ENCODE measurements at regions not wholly inside any gene's neighbourhood (a gene's known extent, or its start where the extent isn't known, plus 50 kb on each side); places are given as distances from the start of the nearest gene placed in this dataset.
"Not testable (repeated sequence)": the region's sequence is repeated elsewhere in the genome, so short reads cannot be mapped to it uniquely, and the experiment has no call there.

DNA sequence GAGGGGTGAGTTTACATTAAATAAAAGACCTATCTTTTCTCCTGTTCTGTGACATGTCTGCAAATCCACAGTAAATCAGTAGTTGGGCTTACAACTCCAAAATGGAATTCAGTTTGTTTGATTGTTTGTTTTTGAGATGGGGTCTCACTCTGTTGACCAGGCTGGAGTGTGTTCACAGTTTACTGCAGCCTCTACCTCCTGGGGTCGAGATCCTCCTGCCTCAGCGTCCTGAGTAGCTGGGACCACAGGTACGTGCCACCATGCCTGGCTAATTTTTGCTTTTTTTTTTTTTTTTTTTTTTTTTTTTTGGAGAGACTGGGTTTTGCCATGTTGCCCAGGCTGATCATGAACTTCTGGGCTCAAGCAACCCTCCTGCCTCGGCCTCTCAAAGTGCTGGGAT lies 63.5 kb upstream of the ADPGK start:
- Histone ChIP-seq H3K27me3 (ENCODE audit: control insufficient read depth, insufficient read depth, low read length) (no peaks in the 10 kb centered on the region), H3K4me3 (ENCODE audit: low read depth, low read length) (no peak overlapping the region), H3K36me3 (ENCODE audit: control insufficient read depth, insufficient read depth, low read length) (no peaks in the 10 kb centered on the region)
- TF ChIP-seq, protein P1, sequence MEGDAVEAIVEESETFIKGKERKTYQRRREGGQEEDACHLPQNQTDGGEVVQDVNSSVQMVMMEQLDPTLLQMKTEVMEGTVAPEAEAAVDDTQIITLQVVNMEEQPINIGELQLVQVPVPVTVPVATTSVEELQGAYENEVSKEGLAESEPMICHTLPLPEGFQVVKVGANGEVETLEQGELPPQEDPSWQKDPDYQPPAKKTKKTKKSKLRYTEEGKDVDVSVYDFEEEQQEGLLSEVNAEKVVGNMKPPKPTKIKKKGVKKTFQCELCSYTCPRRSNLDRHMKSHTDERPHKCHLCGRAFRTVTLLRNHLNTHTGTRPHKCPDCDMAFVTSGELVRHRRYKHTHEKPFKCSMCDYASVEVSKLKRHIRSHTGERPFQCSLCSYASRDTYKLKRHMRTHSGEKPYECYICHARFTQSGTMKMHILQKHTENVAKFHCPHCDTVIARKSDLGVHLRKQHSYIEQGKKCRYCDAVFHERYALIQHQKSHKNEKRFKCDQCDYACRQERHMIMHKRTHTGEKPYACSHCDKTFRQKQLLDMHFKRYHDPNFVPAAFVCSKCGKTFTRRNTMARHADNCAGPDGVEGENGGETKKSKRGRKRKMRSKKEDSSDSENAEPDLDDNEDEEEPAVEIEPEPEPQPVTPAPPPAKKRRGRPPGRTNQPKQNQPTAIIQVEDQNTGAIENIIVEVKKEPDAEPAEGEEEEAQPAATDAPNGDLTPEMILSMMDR (IDR thresholded peaks at IDR 0.05; ENCODE audit: insufficient read depth, low read depth, low read length) = no peak
- no peak for DNase-seq (ENCODE audit: low read depth)
- POLR2A ChIA-PET = no interaction called here
- CTCF ChIA-PET = no interaction called here

DNA sequence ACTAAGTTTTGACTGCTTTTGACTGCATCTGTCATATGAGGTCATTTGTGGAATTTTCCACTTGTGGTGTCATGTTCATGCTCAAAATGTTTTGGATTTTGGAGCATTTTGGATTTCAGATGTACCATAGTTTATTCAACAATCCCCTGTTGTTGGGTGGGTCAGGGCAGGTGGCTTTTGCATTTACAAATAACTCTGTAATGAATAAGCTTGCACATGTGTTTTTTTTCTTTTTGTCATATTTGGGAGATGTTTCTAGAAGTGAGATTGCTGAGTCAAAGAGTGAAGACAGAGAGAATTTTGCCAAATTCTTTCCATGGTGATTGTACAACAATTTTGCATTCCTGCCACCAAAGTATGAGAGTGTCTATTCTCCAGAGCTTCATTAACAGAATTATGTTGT lies 62.4 kb upstream of the ADPGK start:
- POLR2A ChIA-PET = no interaction called here
- no peaks in the 10 kb centered on the region for H3K36me3 ChIP-seq (ENCODE audit: control insufficient read depth, insufficient read depth, low read length)
- CTCF ChIA-PET = no interaction called here
- TF ChIP-seq, protein P1 (IDR thresholded peaks at IDR 0.05; ENCODE audit: insufficient read depth, low read depth, low read length) = no peak
- H3K4me3 ChIP-seq (ENCODE audit: low read depth, low read length) = no peak overlapping the region
- H3K27me3 ChIP-seq (ENCODE audit: control insufficient read depth, insufficient read depth, low read length) = no peaks in the 10 kb centered on the region
- no peak for DNase-seq (ENCODE audit: low read depth)

DNA sequence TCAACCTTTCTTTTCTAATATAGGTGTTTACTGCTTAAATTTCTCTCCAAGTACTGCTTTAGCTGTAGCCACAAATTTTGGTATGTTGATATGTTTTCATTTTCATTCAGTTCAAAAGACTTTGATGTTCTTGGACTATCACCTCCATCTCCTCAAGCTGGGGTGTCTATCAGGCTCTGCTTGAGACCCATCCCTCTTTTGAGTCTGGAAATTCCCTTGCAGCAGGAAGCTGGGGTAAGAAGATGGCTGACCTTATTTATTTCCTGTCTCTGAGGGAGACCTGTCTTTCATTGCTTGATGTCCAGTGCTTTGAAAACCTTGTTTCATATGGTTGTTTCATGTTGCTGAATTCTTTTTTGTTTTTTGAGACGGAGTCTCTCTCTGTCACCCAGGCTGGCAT lies 60.5 kb upstream of the ADPGK start:
- no peak overlapping the region for H3K4me3 ChIP-seq (ENCODE audit: low read depth, low read length)
- CTCF ChIA-PET = interaction anchor here (1.1 kb wide), 1 partner anchor 9 kb away, joined by 4 read pairs; no protein-coding TSS in a partner anchor
- POLR2A ChIA-PET = no interaction called here
- H3K36me3 ChIP-seq (ENCODE audit: control insufficient read depth, insufficient read depth, low read length) = no peaks in the 10 kb centered on the region
- H3K27me3 ChIP-seq (ENCODE audit: control insufficient read depth, insufficient read depth, low read length) = no peaks in the 10 kb centered on the region
- no peak for DNase-seq (ENCODE audit: low read depth)
- TF ChIP-seq, protein P1 (IDR thresholded peaks at IDR 0.05; ENCODE audit: insufficient read depth, low read depth, low read length) = no peak

DNA sequence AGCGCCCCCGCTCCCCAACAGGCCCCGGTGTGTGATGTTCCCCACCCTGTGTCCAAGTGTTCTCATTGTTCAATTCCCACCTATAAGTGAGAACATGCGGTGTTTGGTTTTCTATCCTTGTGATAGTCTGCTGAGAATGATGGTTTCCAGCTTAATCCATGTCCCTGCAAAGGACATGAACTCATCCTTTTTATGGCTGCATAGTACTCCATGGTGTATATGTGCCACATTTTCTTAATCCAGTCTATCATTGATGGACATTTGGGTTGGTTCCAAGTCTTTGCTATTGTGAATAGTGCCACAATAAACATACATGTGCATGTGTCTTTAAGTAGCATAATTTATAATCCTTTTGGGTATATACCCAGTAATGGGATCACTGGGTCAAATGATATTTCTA lies 59.8 kb upstream of the ADPGK start:
- H3K4me3 ChIP-seq (ENCODE audit: low read depth, low read length); H3K27me3 ChIP-seq (ENCODE audit: control insufficient read depth, insufficient read depth, low read length); DNase-seq (ENCODE audit: low read depth); H3K36me3 ChIP-seq (ENCODE audit: control insufficient read depth, insufficient read depth, low read length); POLR2A ChIA-PET: not testable (repeated sequence)
- CTCF ChIA-PET = interaction anchor here (1.1 kb wide), 1 partner anchor 8 kb away, joined by 4 read pairs; no protein-coding TSS in a partner anchor

DNA sequence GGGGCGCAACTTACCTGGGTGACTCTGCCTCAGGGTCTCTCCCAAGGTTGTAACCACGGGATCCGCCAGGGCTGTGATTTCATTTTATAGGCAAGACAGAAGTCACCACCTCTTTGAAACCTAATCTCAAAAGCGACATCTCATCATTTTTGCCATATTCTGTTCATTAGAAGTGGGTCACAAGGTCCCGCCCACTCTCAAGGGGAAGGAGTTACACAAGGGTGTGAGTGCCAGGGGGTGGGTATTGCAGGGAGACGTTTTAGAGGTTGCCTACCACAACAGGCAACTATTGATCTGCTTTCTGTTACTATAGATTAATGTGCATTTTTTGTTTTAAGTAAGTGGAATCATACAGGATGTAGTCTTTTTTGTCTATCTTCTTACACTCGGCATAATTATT lies 56.6 kb upstream of the ADPGK start:
- Histone ChIP-seq H3K36me3 (ENCODE audit: control insufficient read depth, insufficient read depth, low read length) (no peaks in the 10 kb centered on the region), H3K27me3 (ENCODE audit: control insufficient read depth, insufficient read depth, low read length) (no peaks in the 10 kb centered on the region), H3K4me3 (ENCODE audit: low read depth, low read length) (no peak overlapping the region)
- DNase-seq (ENCODE audit: low read depth) = no peak
- CTCF ChIA-PET = no interaction called here
- POLR2A ChIA-PET = no interaction called here
- TF ChIP-seq, protein P1 (IDR thresholded peaks at IDR 0.05; ENCODE audit: insufficient read depth, low read depth, low read length) = no peak

DNA sequence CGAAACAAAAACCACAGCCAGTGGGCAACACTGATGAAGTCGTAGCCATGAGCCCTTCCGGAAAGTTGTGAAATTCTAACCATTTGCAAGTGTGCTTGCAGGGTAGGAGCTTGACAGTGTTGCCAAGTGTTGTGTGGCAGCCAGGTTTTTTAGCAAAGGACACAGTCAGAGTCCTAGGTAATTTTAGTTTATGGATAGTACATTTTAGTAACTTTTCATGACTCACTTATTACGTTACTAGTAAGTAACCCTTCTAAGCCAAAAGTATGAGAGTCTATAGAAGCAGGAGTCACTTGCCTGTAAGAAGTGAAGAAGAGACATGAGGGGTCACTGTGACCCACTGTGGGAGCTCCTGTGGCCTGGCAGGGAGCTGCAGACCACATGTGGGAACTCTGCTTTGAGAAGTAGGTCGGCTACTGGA lies 54.8 kb upstream of the ADPGK start:
- no peak for DNase-seq (ENCODE audit: low read depth)
- H3K4me3 ChIP-seq (ENCODE audit: low read depth, low read length) = no peak overlapping the region
- H3K36me3 ChIP-seq (ENCODE audit: control insufficient read depth, insufficient read depth, low read length) = no peaks in the 10 kb centered on the region
- TF ChIP-seq, protein P1 (IDR thresholded peaks at IDR 0.05; ENCODE audit: insufficient read depth, low read depth, low read length) = no peak
- ChIA-PET CTCF (interaction anchor here (1.5 kb wide), 1 partner anchor 11 kb away, joined by 8 read pairs; no protein-coding TSS in a partner anchor), POLR2A (no interaction called here)
- no peaks in the 10 kb centered on the region for H3K27me3 ChIP-seq (ENCODE audit: control insufficient read depth, insufficient read depth, low read length)

All from BJ (cell line).